HEK293 (cell line): ENCODE measurements at regions not wholly inside any gene's neighbourhood (a gene's known extent, or its start where the extent isn't known, plus 50 kb on each side); places are given as distances from the start of the nearest gene placed in this dataset.

Source experiments
- SP2 ChIP-seq: fragments of 450-650 bp; formaldehyde crosslinking; IDR thresholded peaks from 2 replicates; pipeline ENCODE4 v1.5.1; 2016; ENCODE audit warnings: missing biosample characterization, missing genetic modification characterization
- ZNF621 ChIP-seq: fragments of 450-650 bp; formaldehyde crosslinking; IDR thresholded peaks from 2 replicates; pipeline ENCODE4 v1.5.1; 2017; ENCODE audit warnings: missing biosample characterization, missing genetic modification characterization
- TF ChIP-seq, protein P1 (sequence below): fragments of 450-650 bp; formaldehyde crosslinking; IDR thresholded peaks from 2 replicates; pipeline ENCODE4 v1.5.1; 2016; ENCODE audit warnings: missing biosample characterization, missing genetic modification characterization
- TF ChIP-seq, protein P2 (sequence below): fragments of 450-650 bp; formaldehyde crosslinking; IDR thresholded peaks from 2 replicates; pipeline ENCODE4 v1.5.1; 2017; ENCODE audit warnings: missing biosample characterization, missing genetic modification characterization

DNA sequence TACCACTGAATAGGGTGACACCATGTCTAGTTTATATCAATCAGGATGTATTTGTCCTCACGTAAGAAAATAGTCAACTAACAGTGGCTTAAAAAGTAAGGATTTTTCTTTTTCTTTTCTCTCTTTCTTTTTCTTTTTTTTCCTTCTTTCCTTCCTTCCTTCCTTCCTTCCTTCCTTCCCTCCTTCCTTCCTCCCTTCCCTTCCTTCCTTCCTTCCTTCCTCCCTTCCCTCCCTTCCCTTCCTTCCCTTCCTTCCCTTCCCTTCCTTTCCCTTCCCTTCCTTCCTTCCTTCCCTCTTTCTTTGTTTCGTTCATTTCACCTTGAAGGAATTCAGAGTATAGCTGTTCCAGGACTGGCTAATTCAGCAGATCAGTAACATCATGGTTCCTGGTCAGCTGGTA lies 83.2 kb downstream of the SOX4 start:
- TF ChIP-seq SP2 (tag by site-specific recombination) (no peak), ZNF621 (no peak)
- TF ChIP-seq, protein P1, sequence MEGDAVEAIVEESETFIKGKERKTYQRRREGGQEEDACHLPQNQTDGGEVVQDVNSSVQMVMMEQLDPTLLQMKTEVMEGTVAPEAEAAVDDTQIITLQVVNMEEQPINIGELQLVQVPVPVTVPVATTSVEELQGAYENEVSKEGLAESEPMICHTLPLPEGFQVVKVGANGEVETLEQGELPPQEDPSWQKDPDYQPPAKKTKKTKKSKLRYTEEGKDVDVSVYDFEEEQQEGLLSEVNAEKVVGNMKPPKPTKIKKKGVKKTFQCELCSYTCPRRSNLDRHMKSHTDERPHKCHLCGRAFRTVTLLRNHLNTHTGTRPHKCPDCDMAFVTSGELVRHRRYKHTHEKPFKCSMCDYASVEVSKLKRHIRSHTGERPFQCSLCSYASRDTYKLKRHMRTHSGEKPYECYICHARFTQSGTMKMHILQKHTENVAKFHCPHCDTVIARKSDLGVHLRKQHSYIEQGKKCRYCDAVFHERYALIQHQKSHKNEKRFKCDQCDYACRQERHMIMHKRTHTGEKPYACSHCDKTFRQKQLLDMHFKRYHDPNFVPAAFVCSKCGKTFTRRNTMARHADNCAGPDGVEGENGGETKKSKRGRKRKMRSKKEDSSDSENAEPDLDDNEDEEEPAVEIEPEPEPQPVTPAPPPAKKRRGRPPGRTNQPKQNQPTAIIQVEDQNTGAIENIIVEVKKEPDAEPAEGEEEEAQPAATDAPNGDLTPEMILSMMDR (tag by site-specific recombination) = no peak
- TF ChIP-seq, protein P2, sequence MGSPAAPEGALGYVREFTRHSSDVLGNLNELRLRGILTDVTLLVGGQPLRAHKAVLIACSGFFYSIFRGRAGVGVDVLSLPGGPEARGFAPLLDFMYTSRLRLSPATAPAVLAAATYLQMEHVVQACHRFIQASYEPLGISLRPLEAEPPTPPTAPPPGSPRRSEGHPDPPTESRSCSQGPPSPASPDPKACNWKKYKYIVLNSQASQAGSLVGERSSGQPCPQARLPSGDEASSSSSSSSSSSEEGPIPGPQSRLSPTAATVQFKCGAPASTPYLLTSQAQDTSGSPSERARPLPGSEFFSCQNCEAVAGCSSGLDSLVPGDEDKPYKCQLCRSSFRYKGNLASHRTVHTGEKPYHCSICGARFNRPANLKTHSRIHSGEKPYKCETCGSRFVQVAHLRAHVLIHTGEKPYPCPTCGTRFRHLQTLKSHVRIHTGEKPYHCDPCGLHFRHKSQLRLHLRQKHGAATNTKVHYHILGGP (tag by site-specific recombination) = no peak
